PFSK-1 (cell line): ENCODE measurements at regions not wholly inside any gene's neighbourhood (a gene's known extent, or its start where the extent isn't known, plus 50 kb on each side); places are given as distances from the start of the nearest gene placed in this dataset.

Experiments used
- FOXP2 ChIP-seq: optimal IDR thresholded peaks from 2 replicates; pipeline ENCODE3; 2011; ENCODE audit warnings: borderline replicate concordance, control low read depth, inconsistent platforms; ENCODE audit not compliant: insufficient read depth; ENCODE audit errors: extremely low read length, extremely low read depth
- POLR2AphosphoS5 ChIP-seq: IDR thresholded peaks from 2 replicates; pipeline ENCODE4 v1.6.1; 2012; ENCODE audit warnings: low read depth, mild to moderate bottlenecking, control low read depth, low read length, moderate library complexity
- REST ChIP-seq, 2 experiments: IDR thresholded peaks; 2 replicates each; pipeline versions ENCODE4 v1.6.1 to v1.8.0; 2011 to 2012; ENCODE audit warnings: low read depth in 2 of 2, low read length in 2 of 2, control low read depth in 1 of 2, inconsistent platforms in 1 of 2, mild to moderate bottlenecking in 1 of 2, moderate library complexity in 1 of 2; ENCODE audit not compliant: insufficient read depth in 1 of 2
- SIN3A ChIP-seq: IDR thresholded peaks from 2 replicates; pipeline ENCODE4 v1.6.1; 2012; ENCODE audit warnings: mild to moderate bottlenecking, low read length, moderate library complexity, borderline replicate concordance; ENCODE audit not compliant: insufficient read depth
- TAF1 ChIP-seq: IDR thresholded peaks from 2 replicates; pipeline ENCODE4 v1.6.1; 2012; ENCODE audit warnings: low read length, control low read depth, borderline replicate concordance; ENCODE audit not compliant: insufficient read depth

DNA sequence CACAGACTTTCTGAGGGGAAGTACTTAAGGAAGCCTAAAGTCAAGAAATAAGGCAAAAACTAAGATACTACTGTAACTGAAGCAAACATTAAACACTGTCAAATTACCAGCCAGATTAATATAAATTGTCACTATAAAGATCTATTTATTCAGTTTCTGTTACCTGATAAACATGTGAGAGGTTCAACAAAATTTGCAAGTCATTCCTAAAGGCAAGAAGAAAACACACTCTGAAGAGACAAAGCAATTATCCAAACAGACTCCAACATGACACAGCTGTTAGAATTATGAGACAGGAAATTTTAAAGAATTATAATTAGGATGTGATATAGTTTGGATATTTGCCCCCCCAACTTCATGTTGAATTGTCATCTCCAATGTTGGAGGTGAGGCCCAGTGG, 140.4 kb upstream of the COL3A1 start:
- TF ChIP-seq TAF1: no peak
- TF ChIP-seq FOXP2: no peak
- TF ChIP-seq REST (IDR thresholded peaks at IDR 0.05; ENCODE audit: insufficient read depth in 1 of 2, low read depth in 2 of 2, low read length in 2 of 2): no peak
- TF ChIP-seq SIN3A: no peak
- no peak for TF ChIP-seq POLR2AphosphoS5

- no peak for TF ChIP-seq FOXP2
- no peak for TF ChIP-seq TAF1
- TF ChIP-seq REST (IDR thresholded peaks at IDR 0.05; ENCODE audit: insufficient read depth in 1 of 2, low read depth in 2 of 2, low read length in 2 of 2): no peak
- TF ChIP-seq POLR2AphosphoS5: no peak
- TF ChIP-seq SIN3A: no peak
Measured at GRCh38 chr2:188835006-188835405, 139.2 kb upstream of the COL3A1 start.

GRCh38 chr2:188835821-188836220, 138.4 kb upstream of the COL3A1 start:
- TF ChIP-seq SIN3A: no peak
- TF ChIP-seq POLR2AphosphoS5: no peak
- TF ChIP-seq REST (IDR thresholded peaks at IDR 0.05; ENCODE audit: insufficient read depth in 1 of 2, low read depth in 2 of 2, low read length in 2 of 2): no peak
- no peak for TF ChIP-seq FOXP2
- no peak for TF ChIP-seq TAF1

GRCh38 chr2:188845692-188846091, 128.5 kb upstream of the COL3A1 start:
- TF ChIP-seq POLR2AphosphoS5 (no peak), TAF1 (no peak), SIN3A (no peak), REST (IDR thresholded peaks at IDR 0.05; ENCODE audit: insufficient read depth in 1 of 2, low read depth in 2 of 2, low read length in 2 of 2) (no peak), FOXP2 (no peak)

- TF ChIP-seq SIN3A (no peak), POLR2AphosphoS5 (no peak), FOXP2 (no peak), TAF1 (no peak), REST (IDR thresholded peaks at IDR 0.05; ENCODE audit: insufficient read depth in 1 of 2, low read depth in 2 of 2, low read length in 2 of 2) (no peak)
Measured at GRCh38 chr2:188848887-188849435, 125.2 kb upstream of the COL3A1 start.
